ENCODE measurements at regions not wholly inside any gene's neighbourhood (a gene's known extent, or its start where the extent isn't known, plus 50 kb on each side); places are given as distances from the start of the nearest gene placed in this dataset.

GRCh38 chr11:130554241-130555055 is 106.0 kb downstream of the ADAMTS15 start:
- no peak for DNase-seq
- intact Hi-C loops (cut with DNase I; ENCODE audit: low total_unique reads), result no loop called here

GRCh38 chr11:130555251-130555841 is 106.9 kb downstream of the ADAMTS15 start:
- DNase-seq, result peak; percentile 74 to 82
- intact Hi-C loops (cut with DNase I; ENCODE audit: low total_unique reads), result no loop called here
- Histone ChIP-seq H3K9me3 (no peaks in the 10 kb centered on the region), H3K27me3 (no peaks in the 10 kb centered on the region), H3K4me1 (peaks cover 0 to 8% (median 2%) of the 10 kb centered on the region in 4 donors), H3K36me3 (no peaks in the 10 kb centered on the region), H3K4me3 (no peak overlapping the region), H3K27ac (no peak overlapping the region)
- TF ChIP-seq CTCF (IDR thresholded peaks at IDR 0.05), result no peak

More at GRCh38 chr11:130554241-130555055, 106.0 kb downstream of the ADAMTS15 start:
- Histone ChIP-seq H3K9me3 (no peaks in the 10 kb centered on the region), H3K4me3 (no peak overlapping the region), H3K36me3 (no peaks in the 10 kb centered on the region), H3K4me1 (peaks cover 0 to 8% (median 2%) of the 10 kb centered on the region in 4 donors), H3K27ac (no peak overlapping the region), H3K27me3 (no peaks in the 10 kb centered on the region)
- no peak for TF ChIP-seq CTCF (IDR thresholded peaks at IDR 0.05)

GRCh38 chr11:130560000-130560780 is 111.7 kb downstream of the ADAMTS15 start:
- DNase-seq, result no peak
- Histone ChIP-seq H3K9me3 (no peaks in the 10 kb centered on the region), H3K4me3 (no peak overlapping the region), H3K27me3 (no peaks in the 10 kb centered on the region), H3K36me3 (no peaks in the 10 kb centered on the region), H3K27ac (peak overlapping the region in 1 of 2 donors; percentile 71), H3K4me1 (peaks cover 0 to 24% (median 11%) of the 10 kb centered on the region in 4 donors)
- no peak for TF ChIP-seq CTCF (IDR thresholded peaks at IDR 0.05)
- intact Hi-C loops (cut with DNase I; ENCODE audit: low total_unique reads), result no loop called here

GRCh38 chr11:130560781-130561109 is 112.3 kb downstream of the ADAMTS15 start:
- TF ChIP-seq CTCF (IDR thresholded peaks at IDR 0.05), result no peak
- Histone ChIP-seq H3K27me3 (no peaks in the 10 kb centered on the region), H3K27ac (peak overlapping the region; percentile 71 to 74), H3K9me3 (no peaks in the 10 kb centered on the region), H3K4me1 (peaks cover 0 to 24% (median 11%) of the 10 kb centered on the region in 4 donors), H3K4me3 (no peak overlapping the region), H3K36me3 (no peaks in the 10 kb centered on the region)
- intact Hi-C loops (cut with DNase I; ENCODE audit: low total_unique reads), result no loop called here
- DNase-seq, result no peak

- Histone ChIP-seq H3K27ac (peak overlapping the region; percentile 71 to 74), H3K4me3 (no peak overlapping the region), H3K4me1 (peaks cover 0 to 24% (median 11%) of the 10 kb centered on the region in 4 donors), H3K9me3 (no peaks in the 10 kb centered on the region), H3K36me3 (no peaks in the 10 kb centered on the region), H3K27me3 (no peaks in the 10 kb centered on the region)
- no peak for DNase-seq
- intact Hi-C loops (cut with DNase I; ENCODE audit: low total_unique reads), result no loop called here
- TF ChIP-seq CTCF (IDR thresholded peaks at IDR 0.05), result no peak
These were observed 113.0 kb downstream of the ADAMTS15 start for GRCh38 chr11:130561441-130561881.
